ENCODE measurements at regions not wholly inside any gene's neighbourhood (a gene's known extent, or its start where the extent isn't known, plus 50 kb on each side); places are given as distances from the start of the nearest gene placed in this dataset.
"Not testable (repeated sequence)": the region's sequence is repeated elsewhere in the genome, so short reads cannot be mapped to it uniquely, and the experiment has no call there.

DNA sequence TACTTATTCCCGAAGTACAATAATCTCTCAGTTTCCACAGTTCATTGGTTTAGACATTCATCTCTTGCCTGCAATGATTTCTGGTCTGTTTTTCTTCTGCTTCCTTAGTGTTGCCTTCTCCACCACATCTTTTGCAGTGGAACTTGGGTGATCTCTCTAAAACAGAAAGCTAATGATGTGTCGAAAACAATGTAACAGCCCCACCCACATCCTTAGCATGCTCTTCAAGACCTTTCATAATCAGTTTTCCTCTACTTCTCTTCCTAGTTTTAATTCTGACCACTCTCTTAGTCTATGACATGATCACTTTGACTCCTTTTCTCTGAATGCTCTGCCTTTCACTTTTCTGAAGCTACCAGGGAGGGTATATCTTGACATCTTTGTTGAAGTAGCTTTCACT lies 1007.9 kb upstream of the CITED2 start:
- DNase-seq (ENCODE audit: low read depth): no peak

DNA sequence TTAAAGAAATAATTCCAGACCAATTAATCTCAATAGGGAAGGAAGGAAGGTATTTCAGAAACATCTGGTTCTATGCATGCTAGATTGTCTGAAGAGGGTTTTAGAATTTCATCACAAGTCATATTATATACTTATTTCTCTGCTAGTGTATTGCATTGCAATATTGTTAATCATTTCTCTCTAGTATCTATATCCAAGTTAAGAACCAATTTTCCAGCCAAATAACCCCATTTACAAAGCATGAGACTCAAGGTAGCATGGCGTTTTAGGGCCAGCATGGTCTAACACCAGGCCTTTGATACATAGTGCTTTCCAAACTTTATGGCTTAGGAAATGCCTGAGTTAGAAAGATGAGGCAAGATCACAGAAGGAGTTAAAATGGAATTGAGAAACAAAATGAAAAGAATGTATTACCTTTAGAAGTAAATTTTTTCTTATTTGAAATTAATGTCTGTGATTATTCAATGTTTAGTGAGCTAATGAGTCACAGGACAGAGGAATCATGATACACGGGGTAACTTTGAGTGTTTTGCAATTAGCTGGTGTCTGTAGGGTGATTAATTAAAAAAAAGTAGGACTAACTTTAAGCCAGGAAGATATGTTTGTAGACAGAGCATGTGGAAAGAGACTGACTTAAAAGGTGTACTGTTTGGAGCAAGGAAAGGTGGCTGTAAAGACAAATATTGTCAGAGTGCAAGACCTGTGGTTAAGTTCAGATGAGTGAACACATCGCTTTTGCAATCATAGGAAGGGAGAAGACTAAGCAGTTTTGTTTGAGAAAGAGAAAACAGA lies 1006.2 kb upstream of the CITED2 start:
- no peak for DNase-seq (ENCODE audit: low read depth)

DNA sequence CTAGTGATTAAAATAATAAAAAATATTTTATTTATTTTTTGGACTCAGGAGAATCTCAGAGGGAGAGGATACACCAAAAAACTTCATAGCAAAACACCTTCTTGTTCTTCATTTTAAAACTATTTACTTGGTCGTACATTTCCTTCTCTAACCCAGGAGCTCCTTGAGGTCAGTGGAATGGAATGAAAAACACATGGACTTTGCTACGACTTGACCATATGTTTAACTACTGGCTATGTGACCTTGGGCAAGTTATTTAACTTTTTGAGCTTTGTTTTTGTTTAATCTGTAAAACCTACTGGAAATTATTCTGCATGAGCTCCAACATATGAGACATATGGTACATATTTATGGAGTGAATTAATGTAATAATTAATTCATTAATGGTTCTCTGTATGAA lies 1005.5 kb upstream of the CITED2 start:
- peak; percentile 35 for DNase-seq (ENCODE audit: low read depth)

DNA sequence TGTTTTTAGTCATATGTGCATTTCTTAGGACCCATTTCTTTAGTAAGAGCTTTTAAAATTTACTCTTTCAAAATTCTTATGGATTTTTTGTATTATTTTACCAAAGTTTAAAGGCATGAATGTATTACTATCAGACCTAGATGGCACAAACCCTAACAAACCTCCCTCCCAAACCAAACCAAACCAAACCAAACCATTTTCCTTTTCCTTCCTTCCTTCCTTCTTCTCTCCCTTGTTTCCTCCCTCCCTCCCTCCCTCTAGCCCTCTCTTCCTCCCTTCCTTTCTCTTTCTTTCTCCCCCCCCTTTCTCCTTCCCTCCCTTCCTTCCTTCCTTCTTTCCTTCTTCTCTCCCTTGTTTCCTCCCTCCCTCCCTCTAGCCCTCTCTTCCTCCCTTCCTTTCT lies 1001.8 kb upstream of the CITED2 start:
- DNase-seq (ENCODE audit: low read depth): no peak

DNA sequence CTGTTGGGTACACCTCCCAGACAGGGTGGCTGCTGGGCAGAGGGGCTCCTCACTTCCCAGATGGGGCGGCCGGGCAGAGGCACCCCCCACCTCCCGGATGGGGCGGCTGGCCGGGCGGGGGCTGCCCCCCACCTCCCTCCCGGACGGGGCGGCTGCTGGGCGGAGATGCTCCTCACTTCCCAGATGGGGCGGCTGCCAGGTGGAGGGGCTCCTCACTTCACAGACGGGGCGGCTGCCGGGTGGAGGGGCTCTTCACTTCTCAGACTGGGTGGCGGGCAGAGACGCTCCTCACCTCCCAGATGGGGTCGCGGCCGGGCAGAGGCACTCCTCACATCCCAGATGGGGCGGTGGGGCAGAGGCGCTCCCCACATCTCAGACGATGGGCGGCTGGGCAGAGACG lies 999.3 kb upstream of the CITED2 start:
- DNase-seq (ENCODE audit: low read depth): not testable (repeated sequence)

DNA sequence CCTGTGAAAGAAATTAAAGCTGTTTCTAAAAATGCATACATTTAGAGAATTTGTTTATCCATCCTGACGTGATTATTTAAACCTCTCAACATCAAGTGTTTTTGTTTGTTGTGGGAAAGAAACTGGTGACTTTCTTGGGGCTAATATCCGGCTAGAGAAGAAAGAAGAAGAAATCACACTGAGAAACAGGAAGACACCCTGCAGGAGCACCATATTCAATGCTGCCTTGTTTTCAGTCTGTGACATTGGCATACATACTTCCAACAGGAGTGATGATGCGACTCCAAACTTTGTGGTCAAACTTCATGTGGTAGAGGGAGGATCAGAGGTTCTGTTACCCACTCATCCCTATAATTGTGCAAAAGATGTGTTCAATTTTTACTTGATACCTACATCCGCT lies 997.6 kb upstream of the CITED2 start:
- no peak for DNase-seq (ENCODE audit: low read depth)

DNA sequence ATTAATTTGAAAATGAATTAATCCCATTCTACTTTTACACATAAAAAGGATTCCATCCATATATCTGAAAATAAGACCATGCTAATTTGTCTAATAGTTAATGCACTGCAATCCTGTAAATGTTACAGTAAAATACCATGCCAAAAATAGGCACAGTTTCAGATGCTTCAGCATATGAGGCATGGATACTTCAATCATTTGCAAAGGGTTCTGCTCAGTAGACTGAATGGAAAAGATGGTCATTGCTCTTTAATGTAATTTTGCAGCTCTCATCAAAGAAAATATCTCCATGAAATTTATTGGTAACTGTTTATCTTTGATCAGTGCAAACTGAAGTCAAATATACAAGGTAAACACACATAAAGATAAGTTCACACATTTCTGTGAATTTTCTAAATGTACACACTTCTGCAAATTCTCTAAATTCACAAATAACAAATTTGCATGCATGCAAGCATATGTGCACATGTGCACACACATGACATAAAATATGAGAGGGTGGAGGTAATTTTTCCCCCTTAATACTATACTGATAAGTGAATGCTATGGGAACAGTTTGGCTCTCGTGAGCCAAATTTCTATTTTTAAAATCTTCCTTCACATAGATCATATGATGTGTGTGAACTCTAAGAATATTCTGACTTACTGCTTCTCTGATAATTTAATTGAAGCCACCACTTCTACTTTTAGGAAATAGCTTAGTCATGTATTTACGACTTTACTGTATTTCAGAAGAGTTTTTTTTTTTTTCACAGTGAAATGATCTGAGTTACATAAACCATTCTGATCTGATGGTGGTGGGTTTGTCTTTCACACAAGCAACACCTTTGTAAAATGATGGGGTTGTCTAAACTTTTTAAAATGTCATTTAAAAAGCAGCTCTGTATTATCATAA lies 996.8 kb upstream of the CITED2 start:
- no peak for DNase-seq (ENCODE audit: low read depth)

DNA sequence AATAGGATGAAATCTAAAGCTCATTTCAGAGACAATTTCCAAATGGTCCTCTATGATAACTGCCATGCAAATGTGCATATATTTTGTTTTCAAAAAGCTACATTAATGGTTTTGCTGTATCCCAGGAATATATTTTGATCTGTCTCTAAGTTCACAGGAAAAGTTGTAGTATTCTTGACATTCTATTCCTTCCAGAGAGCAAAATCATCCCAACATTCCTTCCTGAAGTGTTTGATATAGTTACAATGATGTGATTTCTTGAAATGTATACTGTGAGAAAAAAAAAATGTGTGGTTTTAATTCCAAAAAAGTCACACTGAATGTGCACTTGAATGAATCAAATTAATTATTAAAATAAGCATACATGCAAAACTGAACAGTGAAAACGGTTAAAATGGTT lies 996.0 kb upstream of the CITED2 start:
- DNase-seq (ENCODE audit: low read depth): no peak

DNA sequence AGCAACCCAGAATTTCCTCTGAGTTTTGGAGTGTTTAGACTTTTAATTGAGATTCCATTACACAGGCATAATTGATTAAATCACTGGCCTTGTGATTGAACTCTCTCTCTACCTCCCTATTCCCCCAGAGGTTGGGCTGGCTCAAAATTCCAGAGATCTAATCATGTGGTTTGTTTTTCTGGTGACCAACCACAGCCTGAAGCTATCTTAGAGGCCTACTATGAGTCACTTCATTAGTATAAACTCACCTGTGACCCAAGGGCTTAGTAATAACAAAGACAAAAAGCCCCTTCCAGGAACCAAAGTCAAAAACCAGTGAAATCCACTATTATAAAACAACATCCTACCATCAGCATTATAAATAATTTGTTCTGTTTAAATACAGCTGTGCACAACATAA lies 992.5 kb upstream of the CITED2 start:
- no peak for DNase-seq (ENCODE audit: low read depth)

DNA sequence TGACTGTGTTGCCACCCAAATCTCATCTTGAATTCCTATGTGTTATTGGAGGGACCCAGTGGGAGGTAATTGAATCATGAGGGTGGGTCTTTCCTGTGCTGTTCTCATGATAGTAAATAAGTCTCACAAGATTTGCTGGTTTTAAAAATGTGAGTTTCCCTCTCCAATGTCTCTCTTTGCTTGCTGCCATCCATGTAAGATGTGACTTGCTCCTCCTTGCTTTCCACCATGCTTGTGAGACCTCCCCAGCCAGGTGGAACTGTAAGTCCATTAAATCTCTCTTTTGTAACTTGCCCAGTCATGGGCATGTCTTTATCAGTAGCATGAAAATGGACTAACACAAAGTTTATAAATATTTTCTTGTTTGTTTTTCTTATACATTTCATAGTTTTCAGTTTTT lies 990.5 kb upstream of the CITED2 start:
- no peak for DNase-seq (ENCODE audit: low read depth)

DNA sequence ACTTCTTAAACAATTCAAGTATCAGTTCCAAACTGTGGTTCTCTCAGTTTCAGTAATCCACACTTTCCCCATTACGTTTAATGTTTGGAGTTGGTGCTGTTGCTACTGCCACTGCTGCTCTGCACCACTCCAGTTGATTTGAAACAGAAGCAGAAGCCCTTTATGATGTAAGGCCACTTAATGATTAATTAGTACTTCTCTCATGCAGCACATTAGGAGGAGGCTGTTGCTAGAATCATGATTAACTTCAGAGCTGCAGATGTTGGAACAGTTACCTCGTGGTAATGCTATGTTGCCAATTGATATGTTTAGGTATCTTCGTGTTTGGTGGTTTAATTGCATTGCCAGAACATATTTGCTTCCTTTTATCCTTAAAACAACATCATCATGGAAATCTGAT lies 986.2 kb upstream of the CITED2 start:
- no peak for DNase-seq (ENCODE audit: low read depth)

DNA sequence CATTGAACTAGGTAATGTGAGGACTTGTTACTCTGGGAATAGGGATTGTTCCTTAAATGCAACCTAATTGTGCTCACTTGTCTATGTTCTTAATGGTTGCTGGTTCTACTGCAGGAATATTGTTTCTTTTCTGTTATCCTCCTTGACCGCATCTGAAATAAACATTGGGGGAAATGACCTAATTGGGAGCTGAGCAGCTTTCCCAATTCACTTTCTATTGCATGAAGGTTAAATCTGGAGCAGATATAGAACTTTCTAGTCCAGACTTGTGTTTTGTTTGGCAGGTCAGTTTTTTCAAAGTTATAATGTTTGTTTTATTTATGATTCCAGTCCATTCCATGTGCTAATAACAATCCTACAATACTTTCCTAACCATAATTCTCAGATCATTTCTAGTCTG lies 981.0 kb upstream of the CITED2 start:
- no peak for DNase-seq (ENCODE audit: low read depth)

DNA sequence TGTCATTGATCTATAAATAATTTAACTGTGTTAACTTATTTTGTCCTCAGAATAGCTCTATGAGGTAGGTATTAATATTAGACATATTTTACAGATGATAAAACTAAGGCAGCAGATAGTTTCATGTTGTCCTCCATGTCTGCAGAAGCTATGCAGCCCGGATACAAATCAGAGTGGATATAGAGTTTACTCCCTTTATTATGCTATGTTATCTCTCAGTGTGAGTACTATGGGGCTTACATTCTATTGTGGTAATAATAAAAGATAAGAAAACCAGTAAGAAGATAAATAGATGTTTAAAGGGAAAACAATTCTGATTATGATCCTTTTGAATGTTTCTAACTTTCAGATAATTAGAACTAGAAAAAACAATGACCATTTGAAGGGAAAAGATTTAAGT lies 979.8 kb upstream of the CITED2 start:
- DNase-seq (ENCODE audit: low read depth): no peak

DNA sequence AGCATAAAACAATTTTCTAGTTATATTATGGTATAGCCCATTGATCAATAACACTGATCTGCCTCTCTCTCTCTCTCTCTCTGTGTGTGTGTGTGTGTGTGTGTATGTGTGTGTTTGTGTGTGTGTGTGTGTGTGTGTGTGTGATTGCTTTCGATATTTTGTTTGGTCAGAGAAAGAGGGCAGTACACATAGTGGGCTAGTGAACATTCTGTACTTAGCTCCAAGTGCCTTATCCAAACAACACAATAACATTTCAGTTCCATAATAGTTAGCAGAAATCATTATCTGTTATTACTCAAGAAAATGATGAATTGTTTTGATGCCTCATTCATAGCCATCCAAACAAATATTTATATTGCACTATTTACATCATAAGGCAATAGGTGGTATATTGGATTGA lies 979.1 kb upstream of the CITED2 start:
- no peak for DNase-seq (ENCODE audit: low read depth)

DNA sequence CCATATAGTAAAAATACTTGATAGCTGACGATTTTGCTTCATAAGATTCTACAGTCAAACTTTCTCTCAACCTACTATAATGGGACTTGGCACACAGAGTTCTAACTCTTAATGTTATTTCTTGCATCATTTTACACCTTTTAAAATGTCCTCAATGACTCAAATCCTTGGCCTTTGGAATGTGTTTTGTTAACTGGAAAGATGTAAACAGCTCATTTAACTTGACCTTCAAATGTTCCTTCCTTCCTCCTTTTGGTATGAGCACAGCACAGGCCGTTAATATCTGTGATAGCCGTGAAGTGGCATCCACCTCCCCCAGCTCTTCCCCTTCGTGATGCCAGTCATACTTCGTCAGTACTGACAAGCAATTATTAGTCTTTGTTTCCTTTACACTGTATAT lies 972.0 kb upstream of the CITED2 start:
- no peak for DNase-seq (ENCODE audit: low read depth)

DNA sequence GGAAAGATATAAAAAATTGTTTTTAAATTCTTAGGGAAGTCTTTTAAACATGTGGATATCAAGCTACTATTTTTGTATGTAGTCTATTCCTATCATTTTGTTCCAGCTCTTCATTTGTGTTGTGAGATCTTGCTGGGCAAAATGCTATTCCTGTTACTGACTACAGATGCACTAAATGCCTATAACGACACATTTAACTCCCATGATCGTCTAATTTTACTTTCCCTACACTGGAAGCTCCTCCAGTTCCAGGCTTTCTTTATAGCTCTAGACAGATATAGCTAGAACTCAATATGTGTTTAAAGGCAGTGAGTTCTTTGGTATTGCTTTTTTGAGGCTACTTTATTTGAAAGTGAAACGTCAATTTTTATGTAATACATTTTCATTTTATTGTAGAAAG lies 971.5 kb upstream of the CITED2 start:
- no peak for DNase-seq (ENCODE audit: low read depth)

DNA sequence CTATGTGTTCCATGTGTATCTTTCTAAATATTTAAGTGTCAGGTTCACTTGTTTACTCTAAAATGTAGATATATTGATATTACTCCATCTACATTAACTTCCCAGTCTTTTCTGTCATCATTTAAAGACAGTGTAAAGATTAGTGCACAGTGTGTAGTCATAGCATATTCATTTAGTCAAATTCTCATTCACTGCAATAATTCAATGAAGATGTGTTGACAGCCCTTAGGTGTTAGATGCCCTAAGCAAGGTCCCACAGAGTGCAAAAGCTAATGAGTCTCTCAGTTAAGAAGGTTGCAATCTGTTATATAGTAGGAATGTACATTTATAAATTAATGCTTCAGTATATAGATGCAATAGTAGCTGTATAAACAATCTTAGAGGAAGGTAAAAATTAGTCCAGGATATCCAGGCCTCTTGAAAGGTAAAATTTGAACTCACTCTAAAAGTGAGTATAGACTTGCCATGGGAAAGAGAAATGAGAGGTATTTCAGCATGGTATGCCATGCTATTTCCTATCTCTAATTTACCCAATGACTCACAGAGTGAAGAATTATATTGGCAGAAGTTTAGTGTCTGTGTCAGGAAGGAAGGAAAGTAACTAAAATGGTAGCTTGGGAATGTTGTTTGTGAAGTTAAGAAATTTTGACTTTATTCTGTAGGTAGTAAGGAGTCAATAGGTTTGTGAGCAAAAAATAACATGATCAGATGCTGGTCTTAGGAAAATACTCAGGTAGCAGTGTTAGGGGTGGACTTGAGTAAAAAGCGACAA lies 969.9 kb upstream of the CITED2 start:
- DNase-seq (ENCODE audit: low read depth): peak; percentile 71

DNA sequence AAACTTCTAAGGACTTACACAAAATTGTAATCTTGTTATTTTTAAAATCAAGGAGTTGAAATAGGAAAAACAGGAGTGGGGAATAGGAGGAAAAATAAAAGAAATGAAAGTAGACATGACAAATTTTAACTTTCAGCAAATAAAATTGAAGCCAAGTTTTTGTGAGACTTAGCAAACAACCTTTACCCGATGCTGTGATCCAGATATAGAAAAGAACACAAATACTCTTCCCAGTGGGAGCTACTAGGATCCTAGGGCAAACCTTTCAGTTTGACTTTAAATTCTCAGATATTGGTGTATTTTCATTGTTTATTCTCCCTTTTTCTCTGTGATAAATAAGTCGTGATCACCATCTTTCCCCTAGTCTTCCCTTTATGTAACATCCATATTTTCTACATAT lies 968.7 kb upstream of the CITED2 start:
- no peak for DNase-seq (ENCODE audit: low read depth)

DNA sequence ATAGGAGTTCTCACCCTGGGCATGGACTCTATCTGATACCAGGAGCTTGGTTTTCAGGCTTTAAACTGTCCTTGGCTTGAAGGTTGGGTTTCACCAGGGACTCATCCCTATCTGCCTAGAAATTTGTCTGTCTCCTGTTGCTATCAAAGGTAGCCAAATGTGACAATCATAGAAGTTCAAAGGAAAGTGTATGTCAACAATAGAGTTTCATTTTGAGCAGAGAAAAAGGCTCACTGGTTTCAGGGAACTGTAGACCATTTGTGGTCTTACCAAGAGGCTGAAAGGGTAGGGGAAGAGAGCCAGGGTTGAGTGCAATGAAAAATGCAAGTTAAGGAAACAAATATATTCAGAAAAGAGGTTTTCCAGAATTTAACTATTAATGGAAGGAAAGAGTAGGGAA lies 966.8 kb upstream of the CITED2 start:
- DNase-seq (ENCODE audit: low read depth): no peak

DNA sequence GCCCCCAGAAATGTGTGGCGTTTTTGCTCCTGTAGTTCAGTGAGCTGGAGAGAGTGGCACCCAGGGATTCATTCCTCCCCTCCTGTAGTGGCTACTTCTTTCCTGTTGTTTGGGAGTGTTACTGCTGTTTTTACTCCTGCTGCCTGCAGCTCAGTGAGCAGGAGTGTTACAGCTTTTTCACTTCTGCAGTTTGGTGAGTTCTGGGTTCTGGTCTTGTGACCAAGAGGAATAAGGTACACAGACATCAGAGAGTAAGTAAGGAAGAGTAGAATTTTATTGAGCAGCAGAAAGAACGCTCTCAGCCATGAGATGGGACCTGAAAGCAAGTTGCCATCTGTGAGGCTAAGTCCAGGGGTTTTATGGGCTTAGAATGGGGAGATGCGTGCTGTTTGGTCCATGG lies 966.3 kb upstream of the CITED2 start:
- no peak for DNase-seq (ENCODE audit: low read depth)

DNA sequence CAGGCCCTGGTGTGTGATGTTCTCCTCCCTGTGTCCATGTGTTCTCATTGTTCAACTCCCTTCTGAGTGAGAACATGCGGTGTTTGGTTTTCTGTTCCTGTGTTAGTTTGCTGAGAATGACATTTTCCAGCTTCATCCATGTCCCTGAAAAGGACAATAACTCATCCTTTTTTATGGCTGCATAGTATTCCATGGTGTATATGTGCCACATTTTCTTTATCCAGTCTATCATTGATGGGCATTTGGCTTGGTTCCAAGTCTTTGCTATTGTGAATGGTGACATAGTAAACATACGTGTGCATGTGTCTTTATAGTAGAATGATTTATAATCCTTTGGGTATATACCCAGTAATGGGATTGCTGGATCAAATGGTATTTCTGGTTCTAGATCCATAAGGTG lies 964.6 kb upstream of the CITED2 start:
- DNase-seq (ENCODE audit: low read depth): not testable (repeated sequence)

DNA sequence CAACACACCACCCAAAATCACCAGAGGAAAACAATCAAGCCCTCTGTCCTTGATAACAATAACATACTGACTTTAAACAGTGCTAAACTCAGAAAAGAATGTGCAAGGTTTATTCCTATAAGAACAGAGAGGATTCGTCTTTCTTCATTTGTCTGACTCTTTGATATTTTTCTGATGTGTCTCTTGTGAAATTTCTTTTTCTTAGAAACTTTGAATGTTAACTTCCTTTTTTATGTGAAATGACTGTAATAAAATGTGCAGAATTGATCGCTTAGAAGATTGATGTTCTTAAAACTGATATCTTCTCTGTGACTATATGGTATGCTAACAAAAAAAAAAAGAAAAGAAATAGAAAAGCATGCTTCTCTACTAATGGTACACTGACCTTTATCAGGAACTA lies 947.4 kb upstream of the CITED2 start:
- DNase-seq (ENCODE audit: low read depth): no peak
